ENCODE measurements at regions not wholly inside any gene's neighbourhood (a gene's known extent, or its start where the extent isn't known, plus 50 kb on each side); places are given as distances from the start of the nearest gene placed in this dataset.

DNA sequence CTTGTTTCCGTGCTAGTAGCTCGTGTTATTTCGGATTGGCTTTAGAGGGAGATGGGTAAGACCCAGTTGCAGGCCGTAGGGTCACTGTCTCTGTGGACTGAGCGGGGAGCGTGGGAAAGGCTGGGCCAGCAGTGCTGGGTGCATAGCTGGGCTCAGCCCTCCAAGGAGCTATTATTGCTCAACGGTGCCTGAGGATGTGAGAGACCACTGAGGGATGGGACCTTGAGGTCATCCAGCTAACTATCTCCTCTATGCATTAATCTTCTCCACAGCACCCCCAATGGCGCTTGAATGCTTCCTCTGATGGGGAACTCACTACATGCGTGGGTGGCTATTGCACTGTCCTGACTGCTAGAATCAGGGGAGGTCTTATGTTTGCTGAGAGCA is 126.1 kb upstream of the FOXF1 start:
- H3K4me3 ChIP-seq (ENCODE audit: low read depth, low read length), result no peak overlapping the region
- TF ChIP-seq, protein P1, sequence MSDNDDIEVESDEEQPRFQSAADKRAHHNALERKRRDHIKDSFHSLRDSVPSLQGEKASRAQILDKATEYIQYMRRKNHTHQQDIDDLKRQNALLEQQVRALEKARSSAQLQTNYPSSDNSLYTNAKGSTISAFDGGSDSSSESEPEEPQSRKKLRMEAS (IDR thresholded peaks at IDR 0.05; ENCODE audit: low read depth, low read length), result no peak
- no peak for TF ChIP-seq MYC (IDR thresholded peaks at IDR 0.05; ENCODE audit: low read depth, low read length)
- TF ChIP-seq, protein P2, sequence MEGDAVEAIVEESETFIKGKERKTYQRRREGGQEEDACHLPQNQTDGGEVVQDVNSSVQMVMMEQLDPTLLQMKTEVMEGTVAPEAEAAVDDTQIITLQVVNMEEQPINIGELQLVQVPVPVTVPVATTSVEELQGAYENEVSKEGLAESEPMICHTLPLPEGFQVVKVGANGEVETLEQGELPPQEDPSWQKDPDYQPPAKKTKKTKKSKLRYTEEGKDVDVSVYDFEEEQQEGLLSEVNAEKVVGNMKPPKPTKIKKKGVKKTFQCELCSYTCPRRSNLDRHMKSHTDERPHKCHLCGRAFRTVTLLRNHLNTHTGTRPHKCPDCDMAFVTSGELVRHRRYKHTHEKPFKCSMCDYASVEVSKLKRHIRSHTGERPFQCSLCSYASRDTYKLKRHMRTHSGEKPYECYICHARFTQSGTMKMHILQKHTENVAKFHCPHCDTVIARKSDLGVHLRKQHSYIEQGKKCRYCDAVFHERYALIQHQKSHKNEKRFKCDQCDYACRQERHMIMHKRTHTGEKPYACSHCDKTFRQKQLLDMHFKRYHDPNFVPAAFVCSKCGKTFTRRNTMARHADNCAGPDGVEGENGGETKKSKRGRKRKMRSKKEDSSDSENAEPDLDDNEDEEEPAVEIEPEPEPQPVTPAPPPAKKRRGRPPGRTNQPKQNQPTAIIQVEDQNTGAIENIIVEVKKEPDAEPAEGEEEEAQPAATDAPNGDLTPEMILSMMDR (IDR thresholded peaks at IDR 0.05; ENCODE audit: low read depth, low read length), result no peak
- TF ChIP-seq POLR2A (IDR thresholded peaks at IDR 0.05; ENCODE audit: extremely low read depth, insufficient read length), result no peak
- DNase-seq (ENCODE audit: low read depth), result peak; percentile 11

DNA sequence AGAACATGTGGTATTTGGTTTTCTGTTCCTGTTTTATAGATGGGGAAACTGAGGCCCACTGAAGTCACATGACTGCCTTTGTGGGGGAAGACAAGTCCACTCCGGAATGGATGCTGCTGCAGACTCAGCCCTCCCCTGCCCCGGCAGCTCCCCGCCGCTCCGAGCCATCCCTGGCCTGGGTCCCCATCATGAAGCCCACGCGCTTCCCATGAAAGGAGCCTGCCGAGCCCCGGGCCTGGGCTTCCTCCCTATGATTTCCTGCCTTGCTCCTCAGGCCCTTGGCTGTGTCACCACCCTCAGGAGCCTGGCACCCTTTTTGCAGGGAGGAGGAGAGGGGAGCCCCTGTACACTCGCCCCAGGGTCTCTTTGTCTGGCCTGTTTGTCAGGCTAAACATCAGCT is 125.3 kb upstream of the FOXF1 start:
- TF ChIP-seq, protein P2 (IDR thresholded peaks at IDR 0.05; ENCODE audit: low read depth, low read length), result no peak
- no peak for TF ChIP-seq POLR2A (IDR thresholded peaks at IDR 0.05; ENCODE audit: extremely low read depth, insufficient read length)
- TF ChIP-seq, protein P1 (IDR thresholded peaks at IDR 0.05; ENCODE audit: low read depth, low read length), result no peak
- no peak for TF ChIP-seq MYC (IDR thresholded peaks at IDR 0.05; ENCODE audit: low read depth, low read length)
- no peak overlapping the region for H3K4me3 ChIP-seq (ENCODE audit: low read depth, low read length)
- DNase-seq (ENCODE audit: low read depth), result no peak

DNA sequence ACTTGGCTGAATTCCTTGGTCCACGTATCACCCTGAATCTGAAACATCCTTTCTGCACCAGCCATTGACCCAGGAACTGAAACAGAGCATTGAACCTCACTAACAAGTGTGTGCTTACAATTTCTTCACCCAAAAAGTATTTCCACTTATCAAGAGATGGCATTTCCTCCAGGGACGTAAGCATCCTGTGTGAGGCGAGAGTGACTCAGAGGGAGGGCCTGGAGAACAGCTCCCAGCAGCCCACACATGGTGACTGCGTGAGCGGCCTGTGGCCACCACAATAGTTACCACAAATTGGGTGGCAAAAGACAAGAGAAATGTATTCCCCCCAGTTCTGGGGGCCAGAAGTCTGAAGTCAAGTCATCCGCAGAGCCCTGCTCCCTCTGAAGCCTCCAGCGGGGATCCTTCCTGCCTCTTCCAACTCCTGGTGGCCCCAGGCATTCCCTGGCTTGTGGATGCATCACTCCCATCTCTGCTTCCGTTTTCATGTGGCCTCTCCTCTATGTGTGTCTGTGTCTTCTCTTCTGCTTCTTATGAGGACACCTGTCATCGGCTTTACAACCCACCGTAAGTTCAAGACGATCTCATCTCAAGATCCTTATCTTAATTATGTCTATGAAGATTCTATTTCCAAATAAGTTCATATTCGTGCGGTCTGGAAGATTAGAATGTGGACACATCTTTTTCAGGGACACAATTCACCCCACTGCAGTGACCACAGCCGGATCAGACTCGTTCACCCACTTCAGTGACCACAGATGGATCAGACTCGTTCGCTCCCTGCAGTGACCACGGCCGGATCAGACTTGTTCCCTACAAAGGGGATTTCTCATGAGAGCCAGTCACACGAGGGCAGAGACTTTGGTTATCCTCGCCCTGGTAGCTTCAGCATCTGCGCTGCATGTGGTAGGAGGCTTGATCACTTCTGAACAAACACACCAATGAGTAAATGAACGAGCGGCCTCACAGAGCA is 122.6 kb upstream of the FOXF1 start:
- H3K4me3 ChIP-seq (ENCODE audit: low read depth, low read length), result no peak overlapping the region
- 0 out of 2 replicates have a peak, but pooled peaks have one; percentile 31 for TF ChIP-seq MYC (IDR thresholded peaks at IDR 0.05; ENCODE audit: low read depth, low read length)
- TF ChIP-seq, protein P1 (IDR thresholded peaks at IDR 0.05; ENCODE audit: low read depth, low read length), result peak; percentile 35; the same call in 1 of the 2 replicates
- TF ChIP-seq POLR2A (IDR thresholded peaks at IDR 0.05; ENCODE audit: extremely low read depth, insufficient read length), result no peak
- DNase-seq (ENCODE audit: low read depth), result peak; percentile 90

DNA sequence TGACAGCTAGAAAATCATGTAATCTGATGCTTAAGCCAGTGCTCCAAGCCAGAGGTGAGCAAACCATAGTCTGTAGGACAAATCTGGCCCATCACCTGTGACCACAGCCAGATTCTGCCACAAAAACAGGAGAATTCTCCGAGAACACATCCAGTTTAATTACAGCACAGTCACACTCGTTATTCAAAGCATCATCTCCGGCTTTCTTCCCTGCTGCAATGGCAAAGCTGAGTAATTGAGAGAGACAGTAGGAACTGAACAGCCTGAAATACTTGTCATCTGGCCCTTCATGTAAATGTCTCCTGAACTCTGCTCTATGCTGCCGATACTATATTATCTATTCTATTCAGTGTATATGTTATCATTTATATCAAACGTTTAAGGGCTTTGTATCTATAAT is 121.4 kb upstream of the FOXF1 start:
- no peak for DNase-seq (ENCODE audit: low read depth)
- no peak overlapping the region for H3K4me3 ChIP-seq (ENCODE audit: low read depth, low read length)
- TF ChIP-seq, protein P2 (IDR thresholded peaks at IDR 0.05; ENCODE audit: low read depth, low read length), result no peak

DNA sequence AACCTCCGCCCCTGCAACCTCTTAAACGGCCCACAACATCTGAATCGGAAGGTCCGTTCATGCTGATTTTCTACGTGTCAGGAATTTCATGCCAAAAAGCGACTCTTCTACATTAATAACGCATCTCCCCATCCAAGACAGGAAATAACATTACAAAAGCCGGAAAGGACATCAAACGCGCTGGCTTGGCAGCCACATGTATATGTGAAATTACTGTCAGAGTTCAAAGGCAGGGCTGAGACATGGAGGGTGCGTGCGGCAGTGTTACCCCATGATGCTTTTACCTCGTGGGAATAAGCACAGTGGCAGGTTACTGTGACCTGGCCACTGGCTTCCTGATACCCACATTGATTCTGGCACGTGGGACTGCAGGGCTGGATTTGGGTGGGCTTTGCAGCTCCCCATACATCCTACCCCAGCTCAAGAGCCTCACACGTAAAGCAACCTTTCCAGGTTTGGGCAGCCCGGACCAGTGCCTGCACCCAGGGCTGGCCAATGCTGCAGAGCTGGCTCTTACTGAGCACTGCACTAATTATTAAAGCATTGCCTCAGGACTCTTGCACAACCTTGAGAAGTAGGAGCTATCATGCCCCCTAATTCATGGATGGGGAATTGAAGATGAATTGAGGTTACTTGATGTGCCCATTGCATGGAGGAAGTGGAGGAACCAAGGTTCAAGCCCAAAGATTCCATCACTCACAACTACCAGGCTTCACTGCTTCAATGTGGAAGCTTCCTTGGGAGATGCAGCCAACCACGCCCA is 120.6 kb upstream of the FOXF1 start:
- H3K4me3 ChIP-seq (ENCODE audit: low read depth, low read length), result no peak overlapping the region
- no peak for DNase-seq (ENCODE audit: low read depth)
- TF ChIP-seq, protein P2 (IDR thresholded peaks at IDR 0.05; ENCODE audit: low read depth, low read length), result no peak
- TF ChIP-seq, protein P1 (IDR thresholded peaks at IDR 0.05; ENCODE audit: low read depth, low read length), result no peak
- TF ChIP-seq POLR2A (IDR thresholded peaks at IDR 0.05; ENCODE audit: extremely low read depth, insufficient read length) (no peak), MYC (IDR thresholded peaks at IDR 0.05; ENCODE audit: low read depth, low read length) (no peak)

DNA sequence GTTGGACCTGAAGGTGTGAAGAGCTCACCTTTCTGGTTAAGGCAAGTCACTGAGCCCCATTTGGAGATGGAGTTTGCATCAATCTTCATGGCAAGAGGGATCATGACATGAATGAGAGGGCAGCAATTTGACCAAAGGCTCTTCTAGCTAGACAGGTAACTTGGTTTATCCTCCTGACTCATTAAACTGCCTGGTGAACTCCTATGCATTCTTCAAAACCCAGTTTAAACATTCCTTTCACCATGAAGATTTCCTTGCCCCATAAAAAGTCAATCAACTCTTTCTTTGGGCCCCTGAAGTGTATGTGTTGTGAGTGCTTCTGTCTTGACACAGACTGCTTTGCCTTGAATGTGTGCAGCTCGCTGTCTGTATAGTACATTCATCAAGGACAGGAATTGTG is 120.0 kb upstream of the FOXF1 start:
- no peak overlapping the region for H3K4me3 ChIP-seq (ENCODE audit: low read depth, low read length)
- DNase-seq (ENCODE audit: low read depth), result no peak
- no peak for TF ChIP-seq MYC (IDR thresholded peaks at IDR 0.05; ENCODE audit: low read depth, low read length)
- TF ChIP-seq POLR2A (IDR thresholded peaks at IDR 0.05; ENCODE audit: extremely low read depth, insufficient read length), result no peak
- TF ChIP-seq, protein P2 (IDR thresholded peaks at IDR 0.05; ENCODE audit: low read depth, low read length), result no peak
- TF ChIP-seq, protein P1 (IDR thresholded peaks at IDR 0.05; ENCODE audit: low read depth, low read length), result no peak
